CD8-positive, alpha-beta memory T cell (primary cell): ENCODE measurements at regions not wholly inside any gene's neighbourhood (a gene's known extent, or its start where the extent isn't known, plus 50 kb on each side); places are given as distances from the start of the nearest gene placed in this dataset.
A peak's percentile ranks its signal among the peaks of the same experiment; 100 is the strongest.

Source experiments
- CTCF ChIA-PET: fragments of 350-600 bp; sonication (Branson Sonifier 250); formaldehyde crosslinking; loops from one replicate; lab custom pipeline; 2021; ENCODE audit warnings: antibody characterized with exemption; lab: Charles Lee
- POLR2A ChIA-PET: fragments of 350-600 bp; sonication (Branson Sonifier 250); formaldehyde crosslinking; loops from one replicate; lab custom pipeline; 2021; ENCODE audit warnings: antibody characterized with exemption; lab: Charles Lee
- DNase-seq, 5 donors: peaks; one replicate each; pipeline versions ENCODE4 v3.0.0 to v3.0.0-alpha.2; 2020 to 2022; ENCODE audit warnings: mixed read lengths in 1 of 5
- H3K27ac ChIP-seq: one replicate; pipeline ENCODE4 v1.7.0; 2013; ENCODE audit warnings: low read depth, mild to moderate bottlenecking, low read length, moderate library complexity
- H3K27me3 ChIP-seq: 2 replicates; pipeline ENCODE4 v1.7.0; 2013; ENCODE audit warnings: low read length, mild to moderate bottlenecking; ENCODE audit not compliant: insufficient read depth, poor library complexity, severe bottlenecking
- H3K36me3 ChIP-seq: 2 replicates; pipeline ENCODE4 v1.7.0; 2013; ENCODE audit warnings: mild to moderate bottlenecking, low read length, moderate library complexity; ENCODE audit not compliant: insufficient read depth
- H3K4me1 ChIP-seq: 2 replicates; pipeline ENCODE4 v1.7.0; 2013; ENCODE audit warnings: mild to moderate bottlenecking, low read length, moderate library complexity; ENCODE audit not compliant: insufficient read depth
- H3K4me3 ChIP-seq: 2 replicates; pipeline ENCODE4 v1.7.0; 2013; ENCODE audit warnings: mild to moderate bottlenecking, low read length
- H3K9me3 ChIP-seq: 2 replicates; pipeline ENCODE4 v1.7.0; 2013; ENCODE audit warnings: mild to moderate bottlenecking, low read length
- H3K27ac Mint-ChIP-seq, 8 donors: one replicate each; pipeline ENCODE4 v1.8.0; 2020 to 2021; ENCODE audit warnings: mixed read lengths in 8 of 8, mild to moderate bottlenecking in 6 of 8, inconsistent platforms in 3 of 8, moderate library complexity in 3 of 8
- H3K27me3 Mint-ChIP-seq, 2 donors: one replicate each; pipeline ENCODE4 v1.8.0; 2020 to 2021; ENCODE audit warnings: mixed read lengths in 2 of 2, mild to moderate bottlenecking in 1 of 2, moderate library complexity in 1 of 2
- H3K36me3 Mint-ChIP-seq, 3 donors: one replicate each; pipeline ENCODE4 v1.8.0; 2020 to 2021; ENCODE audit warnings: mixed read lengths in 3 of 3, inconsistent platforms in 1 of 3, mild to moderate bottlenecking in 1 of 3
- H3K4me1 Mint-ChIP-seq, 3 donors: one replicate each; pipeline ENCODE4 v1.8.0; 2020 to 2021; ENCODE audit warnings: mixed read lengths in 3 of 3, inconsistent platforms in 1 of 3, mild to moderate bottlenecking in 1 of 3
- H3K4me3 Mint-ChIP-seq, 7 donors: one replicate each; pipeline ENCODE4 v1.8.0; 2020 to 2021; ENCODE audit warnings: mixed read lengths in 7 of 7, mild to moderate bottlenecking in 6 of 7, moderate library complexity in 4 of 7, inconsistent platforms in 2 of 7
- H3K9me3 Mint-ChIP-seq, 5 donors: one replicate each; pipeline ENCODE4 v1.8.0; 2020 to 2022; ENCODE audit warnings: mixed read lengths in 5 of 5, mild to moderate bottlenecking in 3 of 5, moderate library complexity in 2 of 5, inconsistent platforms in 1 of 5

DNA sequence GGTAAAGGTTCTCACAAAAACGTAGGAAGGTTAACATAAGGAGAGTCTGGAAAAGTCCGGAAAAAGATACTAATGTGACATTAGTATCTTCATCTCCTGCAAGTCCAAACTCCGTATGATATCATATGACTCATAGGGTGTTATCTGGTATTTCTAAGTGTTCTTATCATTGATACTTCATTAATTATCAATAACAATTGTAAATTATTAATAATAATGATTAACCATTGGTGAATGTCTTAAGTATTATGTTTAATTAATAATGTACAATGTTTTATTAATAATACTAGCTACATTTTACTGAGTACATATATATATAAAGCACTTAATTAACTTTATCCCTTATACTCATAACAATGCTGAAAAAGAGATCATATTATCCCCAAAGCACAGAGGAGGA is 402.4 kb downstream of the SEMA3D start:
- H3K4me3 Mint-ChIP-seq = no peak overlapping the region
- Histone ChIP-seq H3K27me3 (no peaks in the 10 kb centered on the region), H3K27ac (no peak overlapping the region), H3K4me3 (no peak overlapping the region), H3K36me3 (no peaks in the 10 kb centered on the region), H3K4me1 (no peaks in the 10 kb centered on the region), H3K9me3 (no peaks in the 10 kb centered on the region)
- H3K27ac Mint-ChIP-seq = no peak overlapping the region
- DNase-seq = no peak
- H3K36me3 Mint-ChIP-seq = no peaks in the 10 kb centered on the region
- H3K27me3 Mint-ChIP-seq = no peaks in the 10 kb centered on the region
- POLR2A ChIA-PET = no interaction called here
- CTCF ChIA-PET = no interaction called here
- H3K4me1 Mint-ChIP-seq = no peaks in the 10 kb centered on the region
- peaks cover under 1 to 19% (median 5%) of the 10 kb centered on the region in 5 donors for H3K9me3 Mint-ChIP-seq

DNA sequence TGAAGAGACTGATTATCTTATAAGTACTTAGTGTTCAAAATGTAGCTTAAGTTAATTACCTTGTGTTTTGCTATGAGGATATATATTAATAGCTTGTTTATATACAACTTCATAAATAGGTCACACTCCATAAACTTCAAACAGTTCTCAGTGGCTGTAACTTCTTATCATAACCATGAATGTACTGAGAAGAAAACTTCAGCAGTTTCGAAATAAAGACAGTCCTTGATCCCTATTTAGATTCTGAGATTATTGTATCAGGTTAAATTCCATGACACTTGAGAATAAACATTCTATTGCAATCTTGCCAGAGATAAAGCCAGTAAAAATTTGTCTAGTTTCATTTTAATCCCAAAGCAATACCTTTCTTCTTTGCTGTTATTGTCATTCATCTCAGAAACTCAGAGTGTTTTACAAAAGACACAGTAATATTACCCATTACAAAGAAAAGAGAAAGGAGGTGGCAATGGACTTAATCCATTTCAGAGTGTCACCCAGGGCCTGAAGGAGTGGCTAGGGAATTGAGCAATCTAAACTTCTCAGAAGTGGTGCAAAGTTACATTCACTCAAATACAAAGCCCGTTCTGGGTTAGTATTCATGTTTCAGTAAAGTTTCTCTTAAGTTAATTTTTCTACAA is 403.6 kb downstream of the SEMA3D start:
- Mint-ChIP-seq H3K9me3 (peaks cover under 1 to 20% (median 3%) of the 10 kb centered on the region in 5 donors), H3K27ac (no peak overlapping the region), H3K36me3 (no peaks in the 10 kb centered on the region), H3K4me3 (no peak overlapping the region), H3K27me3 (no peaks in the 10 kb centered on the region), H3K4me1 (no peaks in the 10 kb centered on the region)
- H3K27me3 ChIP-seq = no peaks in the 10 kb centered on the region
- no peaks in the 10 kb centered on the region for H3K9me3 ChIP-seq
- no peak overlapping the region for H3K4me3 ChIP-seq
- ChIA-PET POLR2A (no interaction called here), CTCF (no interaction called here)
- H3K36me3 ChIP-seq = no peaks in the 10 kb centered on the region
- DNase-seq = no peak
- H3K27ac ChIP-seq = no peak overlapping the region
- H3K4me1 ChIP-seq = no peaks in the 10 kb centered on the region

DNA sequence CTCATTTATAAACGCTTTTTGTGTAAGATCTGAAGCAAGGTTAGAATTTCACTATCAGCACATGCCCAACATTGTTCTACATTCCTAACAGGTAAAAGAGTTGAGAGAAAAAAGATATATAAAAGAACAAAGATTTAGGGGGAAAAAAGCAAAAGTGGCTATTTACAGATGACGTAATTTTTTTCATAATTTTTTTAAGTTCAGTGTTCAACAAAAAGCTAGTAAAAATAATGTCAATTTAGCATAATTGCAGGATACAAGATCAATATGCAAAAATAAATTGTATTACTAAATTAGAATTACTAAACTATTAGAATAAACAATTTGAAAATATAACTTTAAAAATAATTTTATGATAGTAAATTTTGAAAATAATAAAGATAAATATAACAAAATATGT is 405.0 kb downstream of the SEMA3D start:
- Mint-ChIP-seq H3K9me3 (peaks cover 5 to 17% (median 7%) of the 10 kb centered on the region in 5 donors), H3K27ac (no peak overlapping the region), H3K4me3 (no peak overlapping the region), H3K36me3 (no peaks in the 10 kb centered on the region), H3K4me1 (no peaks in the 10 kb centered on the region), H3K27me3 (no peaks in the 10 kb centered on the region)
- Histone ChIP-seq H3K36me3 (no peaks in the 10 kb centered on the region), H3K9me3 (no peaks in the 10 kb centered on the region), H3K27ac (no peak overlapping the region), H3K4me1 (no peaks in the 10 kb centered on the region), H3K27me3 (no peaks in the 10 kb centered on the region), H3K4me3 (no peak overlapping the region)
- ChIA-PET CTCF (no interaction called here), POLR2A (no interaction called here)
- no peak for DNase-seq

- peak in 1 of 5 donors; percentile 35 for DNase-seq
- Histone ChIP-seq H3K4me1 (no peaks in the 10 kb centered on the region), H3K27me3 (no peaks in the 10 kb centered on the region), H3K27ac (no peak overlapping the region), H3K4me3 (no peak overlapping the region), H3K36me3 (no peaks in the 10 kb centered on the region), H3K9me3 (no peaks in the 10 kb centered on the region)
- H3K27me3 Mint-ChIP-seq = no peaks in the 10 kb centered on the region
- H3K27ac Mint-ChIP-seq = peak overlapping the region in 1 of 8 donors; percentile 61
- peak overlapping the region in 1 of 7 donors; percentile 24 for H3K4me3 Mint-ChIP-seq
- ChIA-PET CTCF (no interaction called here), POLR2A (no interaction called here)
- H3K4me1 Mint-ChIP-seq = no peaks in the 10 kb centered on the region
- H3K9me3 Mint-ChIP-seq = peaks cover 5 to 17% (median 9%) of the 10 kb centered on the region in 5 donors
- H3K36me3 Mint-ChIP-seq = no peaks in the 10 kb centered on the region
Measured at GRCh38 chr7:84780158-84781124, 406.4 kb downstream of the SEMA3D start.

DNA sequence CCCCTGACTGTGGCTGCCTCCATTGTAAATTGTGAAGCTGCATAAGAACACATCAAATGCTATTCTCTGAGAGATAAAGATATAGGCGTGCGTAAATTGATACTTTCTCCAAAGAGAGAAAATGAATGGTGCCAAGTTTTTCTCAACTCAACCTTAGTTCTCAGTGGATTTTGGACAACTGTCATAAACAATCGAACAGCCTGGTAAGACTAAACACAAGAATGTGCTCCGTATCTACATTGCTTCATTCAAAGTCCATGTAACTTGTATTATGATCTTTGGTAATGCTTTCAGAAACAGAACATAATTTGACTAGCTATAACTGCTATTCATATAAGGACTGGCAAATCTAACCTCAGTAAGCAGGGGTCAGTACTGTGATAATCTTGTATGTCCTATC is 429.1 kb downstream of the SEMA3D start:
- Histone ChIP-seq H3K9me3 (no peaks in the 10 kb centered on the region), H3K4me1 (no peaks in the 10 kb centered on the region), H3K4me3 (no peak overlapping the region), H3K27ac (no peak overlapping the region), H3K36me3 (no peaks in the 10 kb centered on the region), H3K27me3 (no peaks in the 10 kb centered on the region)
- H3K36me3 Mint-ChIP-seq = no peaks in the 10 kb centered on the region
- no peaks in the 10 kb centered on the region for H3K4me1 Mint-ChIP-seq
- no peak for DNase-seq
- no peak overlapping the region for H3K4me3 Mint-ChIP-seq
- POLR2A ChIA-PET = no interaction called here
- CTCF ChIA-PET = no interaction called here
- peaks cover 0 to 30% (median 6%) of the 10 kb centered on the region in 5 donors for H3K9me3 Mint-ChIP-seq
- H3K27ac Mint-ChIP-seq = no peak overlapping the region
- no peaks in the 10 kb centered on the region for H3K27me3 Mint-ChIP-seq

DNA sequence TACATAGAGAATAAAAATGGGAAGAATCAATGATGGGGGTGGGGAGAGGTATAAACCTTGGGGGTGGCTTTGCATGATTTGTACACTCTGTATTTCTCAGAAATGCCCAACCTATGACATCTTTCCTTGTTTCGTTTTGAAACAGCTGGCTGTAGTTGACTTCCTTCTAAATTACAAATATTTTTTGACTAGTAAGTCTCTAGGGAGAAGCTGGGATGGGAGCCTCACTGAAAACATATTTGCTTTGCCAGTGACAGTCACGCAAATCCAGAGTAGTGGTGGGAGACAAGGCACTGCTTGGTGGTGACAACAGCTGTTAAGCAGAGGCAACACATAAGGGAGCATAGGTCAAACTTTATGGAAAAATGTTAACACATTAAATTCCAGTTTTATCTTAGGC is 440.5 kb downstream of the SEMA3D start:
- Histone ChIP-seq H3K9me3 (no peaks in the 10 kb centered on the region), H3K27ac (no peak overlapping the region), H3K27me3 (no peaks in the 10 kb centered on the region), H3K36me3 (no peaks in the 10 kb centered on the region), H3K4me3 (no peak overlapping the region), H3K4me1 (no peaks in the 10 kb centered on the region)
- ChIA-PET POLR2A (no interaction called here), CTCF (no interaction called here)
- Mint-ChIP-seq H3K9me3 (peaks cover 1 to 28% (median 8%) of the 10 kb centered on the region in 5 donors), H3K36me3 (no peaks in the 10 kb centered on the region), H3K4me3 (no peak overlapping the region), H3K4me1 (no peaks in the 10 kb centered on the region), H3K27ac (no peak overlapping the region), H3K27me3 (no peaks in the 10 kb centered on the region)
- no peak for DNase-seq

DNA sequence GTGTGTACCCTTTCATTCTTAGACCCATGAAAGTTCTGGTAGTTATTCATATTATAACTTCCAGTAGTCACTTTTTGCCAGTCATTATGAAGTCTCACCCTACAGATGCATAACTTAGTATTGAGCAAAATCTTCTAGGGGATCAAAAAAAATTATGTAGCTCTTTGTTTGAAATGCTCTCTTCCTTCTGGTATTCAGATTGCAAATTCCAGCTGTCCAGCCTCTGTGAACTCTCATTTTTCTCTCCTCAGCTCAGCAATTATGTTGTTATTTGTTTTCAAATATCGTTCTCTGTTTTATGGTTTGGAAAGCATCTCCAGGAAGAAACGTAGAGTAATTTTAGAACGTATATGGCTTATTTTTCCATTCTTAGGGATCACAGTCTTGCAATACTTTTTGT is 442.5 kb downstream of the SEMA3D start:
- no peaks in the 10 kb centered on the region for H3K27me3 Mint-ChIP-seq

GRCh38 chr7:84738583-84739150 is 448.2 kb downstream of the SEMA3D start:
- no peak overlapping the region for H3K27ac ChIP-seq
- H3K36me3 ChIP-seq = no peaks in the 10 kb centered on the region
- ChIA-PET CTCF (no interaction called here), POLR2A (no interaction called here)
- Mint-ChIP-seq H3K36me3 (no peaks in the 10 kb centered on the region), H3K27ac (no peak overlapping the region), H3K4me1 (no peaks in the 10 kb centered on the region), H3K27me3 (no peaks in the 10 kb centered on the region), H3K9me3 (peaks cover 1 to 29% (median 3%) of the 10 kb centered on the region in 5 donors), H3K4me3 (no peak overlapping the region)
- H3K9me3 ChIP-seq = no peaks in the 10 kb centered on the region
- H3K4me3 ChIP-seq = no peak overlapping the region
- no peaks in the 10 kb centered on the region for H3K4me1 ChIP-seq
- H3K27me3 ChIP-seq = no peaks in the 10 kb centered on the region
- no peak for DNase-seq

More for the DNA sequence above, 442.5 kb downstream of the SEMA3D start:
- Histone ChIP-seq H3K27ac (no peak overlapping the region), H3K27me3 (no peaks in the 10 kb centered on the region), H3K4me3 (no peak overlapping the region), H3K4me1 (no peaks in the 10 kb centered on the region), H3K9me3 (no peaks in the 10 kb centered on the region), H3K36me3 (no peaks in the 10 kb centered on the region)
- Mint-ChIP-seq H3K4me3 (no peak overlapping the region), H3K9me3 (peaks cover 1 to 28% (median 7%) of the 10 kb centered on the region in 5 donors), H3K36me3 (no peaks in the 10 kb centered on the region), H3K27ac (no peak overlapping the region), H3K4me1 (no peaks in the 10 kb centered on the region)
- ChIA-PET CTCF (no interaction called here), POLR2A (no interaction called here)
- no peak for DNase-seq
